MM.1S (cell line): ENCODE measurements at regions not wholly inside any gene's neighbourhood (a gene's known extent, or its start where the extent isn't known, plus 50 kb on each side); places are given as distances from the start of the nearest gene placed in this dataset.
"Not testable (repeated sequence)": the region's sequence is repeated elsewhere in the genome, so short reads cannot be mapped to it uniquely, and the experiment has no call there.

Experiments
- EZH2 ChIP-seq: fragments of 300-600 bp; sonication (generic); optimal IDR thresholded peaks from 2 replicates; pipeline ENCODE3; 2017; ENCODE audit warnings: low read depth, mild to moderate bottlenecking, antibody characterized with exemption, low read length, mixed read lengths
- EZH2phosphoT487 ChIP-seq: fragments of 300-600 bp; sonication (generic); IDR thresholded peaks from 2 replicates; pipeline ENCODE4 v1.6.1; 2018; ENCODE audit warnings: antibody characterized with exemption, low read length
- TF ChIP-seq, protein P1 (sequence below): fragments of 300-600 bp; sonication (generic); IDR thresholded peaks from 2 replicates; pipeline ENCODE4 v1.5.1; 2016; ENCODE audit warnings: antibody characterized with exemption, low read length, mixed read lengths

DNA sequence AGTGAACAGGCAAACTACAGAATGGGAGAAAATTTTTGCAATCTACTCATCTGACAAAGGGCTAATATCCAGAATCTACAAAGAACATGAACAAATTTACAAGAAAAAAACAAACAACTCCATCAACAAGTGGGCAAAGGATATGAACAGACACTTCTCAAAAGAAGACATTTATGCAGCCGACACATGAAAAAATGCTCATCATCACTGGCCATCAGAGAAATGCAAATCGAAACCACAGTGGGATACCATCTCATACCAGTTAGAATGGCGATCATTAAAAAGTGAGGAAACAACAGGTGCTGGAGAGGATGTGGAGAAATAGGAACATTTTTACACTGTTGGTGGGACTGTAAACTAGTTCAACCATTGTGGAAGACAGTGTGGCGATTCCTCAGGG is 167.8 kb upstream of the PWP1 start:
- TF ChIP-seq, protein P1, sequence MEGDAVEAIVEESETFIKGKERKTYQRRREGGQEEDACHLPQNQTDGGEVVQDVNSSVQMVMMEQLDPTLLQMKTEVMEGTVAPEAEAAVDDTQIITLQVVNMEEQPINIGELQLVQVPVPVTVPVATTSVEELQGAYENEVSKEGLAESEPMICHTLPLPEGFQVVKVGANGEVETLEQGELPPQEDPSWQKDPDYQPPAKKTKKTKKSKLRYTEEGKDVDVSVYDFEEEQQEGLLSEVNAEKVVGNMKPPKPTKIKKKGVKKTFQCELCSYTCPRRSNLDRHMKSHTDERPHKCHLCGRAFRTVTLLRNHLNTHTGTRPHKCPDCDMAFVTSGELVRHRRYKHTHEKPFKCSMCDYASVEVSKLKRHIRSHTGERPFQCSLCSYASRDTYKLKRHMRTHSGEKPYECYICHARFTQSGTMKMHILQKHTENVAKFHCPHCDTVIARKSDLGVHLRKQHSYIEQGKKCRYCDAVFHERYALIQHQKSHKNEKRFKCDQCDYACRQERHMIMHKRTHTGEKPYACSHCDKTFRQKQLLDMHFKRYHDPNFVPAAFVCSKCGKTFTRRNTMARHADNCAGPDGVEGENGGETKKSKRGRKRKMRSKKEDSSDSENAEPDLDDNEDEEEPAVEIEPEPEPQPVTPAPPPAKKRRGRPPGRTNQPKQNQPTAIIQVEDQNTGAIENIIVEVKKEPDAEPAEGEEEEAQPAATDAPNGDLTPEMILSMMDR = not testable (repeated sequence)
- TF ChIP-seq EZH2phosphoT487, EZH2: not testable (repeated sequence)
